GM21447 (cell line): ENCODE measurements at regions not wholly inside any gene's neighbourhood (a gene's known extent, or its start where the extent isn't known, plus 50 kb on each side); places are given as distances from the start of the nearest gene placed in this dataset.

Source experiments
- ATAC-seq: cut with Tn5 transposase; IDR thresholded peaks from one replicate; pipeline ENCODE4 v1.9.1; 2021; ENCODE audit not compliant: unreplicated experiment

DNA sequence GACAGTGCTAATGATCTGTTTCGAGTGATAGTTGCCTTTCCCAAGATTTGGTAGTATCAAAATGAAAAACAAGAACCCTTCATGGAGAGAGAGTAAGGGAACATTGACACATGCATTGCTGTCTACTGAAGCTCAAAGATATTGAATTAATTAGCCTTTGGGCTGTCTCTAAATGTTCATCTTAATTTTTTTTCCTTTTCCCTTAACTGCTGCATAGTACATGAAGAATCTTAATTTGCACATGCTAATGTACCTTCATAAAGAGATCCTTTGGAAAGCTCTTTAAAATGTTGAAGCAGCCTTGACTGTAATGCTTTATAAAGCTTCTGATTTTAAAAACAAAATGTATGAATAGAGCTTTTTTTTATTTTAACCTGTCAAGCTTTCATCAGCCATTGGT is 452.2 kb downstream of the TUSC7 start:
- no peak for ATAC-seq

DNA sequence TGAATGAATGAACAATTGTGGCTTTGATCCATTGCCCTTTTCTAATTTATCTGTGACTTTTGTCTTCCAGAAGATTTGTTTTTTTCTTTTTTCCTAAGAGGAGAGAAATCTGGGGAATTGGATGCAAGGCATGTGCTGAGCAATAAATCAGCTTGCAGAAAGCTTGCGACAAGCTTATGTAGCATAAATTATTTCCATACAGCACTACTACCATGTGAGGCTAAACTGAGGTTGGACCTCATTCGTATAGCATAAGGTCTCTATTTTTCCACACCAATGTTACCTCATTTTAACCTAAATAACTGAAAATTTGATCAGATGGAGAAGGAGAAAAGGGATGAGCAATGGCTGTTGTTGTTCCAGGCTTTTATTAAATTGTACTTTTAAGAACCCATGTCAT is 455.6 kb downstream of the TUSC7 start:
- no peak for ATAC-seq

DNA sequence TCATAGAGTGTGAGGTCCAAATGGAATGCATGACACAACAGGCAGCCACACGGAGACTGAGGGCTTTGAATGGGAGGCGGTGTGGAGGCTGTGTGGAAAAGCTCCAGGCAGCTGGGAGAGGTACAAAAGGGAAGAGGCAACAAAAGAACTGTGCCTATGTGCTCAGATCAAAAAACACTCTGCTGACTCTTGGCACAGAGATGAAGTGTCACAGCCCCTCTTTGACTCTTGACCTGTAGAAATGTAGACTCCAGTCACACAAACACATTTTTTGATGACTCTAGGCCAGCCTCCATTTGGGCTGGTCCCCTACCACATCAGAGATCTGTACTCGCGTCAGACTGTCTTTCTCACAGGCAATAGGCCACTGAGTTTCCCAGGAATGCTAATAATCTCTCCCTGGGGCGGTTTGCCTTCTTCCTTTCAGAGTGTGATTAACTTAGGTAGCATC is 456.0 kb downstream of the TUSC7 start:
- ATAC-seq = no peak

DNA sequence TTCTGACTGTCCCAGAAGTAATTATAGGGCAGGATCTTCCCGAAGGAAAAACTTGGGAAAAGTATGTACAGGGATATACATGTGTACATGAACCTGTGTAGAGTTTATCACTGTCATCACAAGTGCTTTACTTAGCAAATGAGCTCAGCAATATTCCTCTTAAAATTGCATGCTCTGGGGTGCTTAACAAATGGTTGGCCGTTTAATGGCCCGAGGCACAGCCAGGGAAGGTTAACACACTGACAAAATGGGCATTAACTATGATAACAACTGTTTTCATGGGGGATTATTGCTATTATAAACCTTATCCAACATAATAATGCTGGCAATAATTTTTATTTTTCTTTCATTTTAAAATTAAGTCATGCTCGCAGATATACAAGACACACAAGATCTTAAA is 459.3 kb downstream of the TUSC7 start:
- no peak for ATAC-seq

DNA sequence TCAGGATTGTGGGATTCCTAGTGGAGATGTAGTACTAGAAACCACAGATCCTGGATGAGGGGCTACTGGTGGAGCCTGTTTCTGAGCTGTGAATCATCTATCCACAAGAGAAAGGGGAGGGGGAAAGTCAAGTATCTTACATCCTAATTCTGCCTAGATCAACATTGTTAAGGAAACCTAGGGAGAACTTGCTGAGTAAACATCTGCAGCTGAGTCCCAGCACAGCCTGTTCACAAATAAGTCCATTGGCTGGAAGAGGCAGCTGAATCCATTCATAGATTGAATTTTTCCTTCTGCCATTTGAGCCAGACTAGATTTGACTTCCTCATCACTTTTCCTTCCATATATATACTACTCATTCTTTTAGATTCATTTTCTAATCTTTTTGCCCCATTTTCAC is 460.5 kb downstream of the TUSC7 start:
- no peak for ATAC-seq

DNA sequence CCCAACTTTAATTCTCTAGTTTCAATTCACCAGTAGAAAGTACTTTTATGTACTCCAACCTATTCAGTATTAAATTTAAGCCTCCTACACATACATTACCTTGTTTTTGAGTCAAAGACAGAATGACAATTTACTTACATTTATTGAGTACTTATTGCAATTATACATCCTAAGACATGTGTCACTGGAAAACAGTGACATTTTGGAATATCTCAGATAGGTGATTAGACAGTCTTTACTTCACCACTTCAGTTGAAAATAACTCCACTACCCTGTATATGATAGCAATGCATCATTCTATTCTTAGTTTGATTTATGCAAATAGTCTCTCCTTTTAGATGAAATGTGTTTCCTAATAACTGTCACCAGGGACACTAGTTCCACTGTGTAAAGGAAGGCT is 461.5 kb downstream of the TUSC7 start:
- no peak for ATAC-seq

DNA sequence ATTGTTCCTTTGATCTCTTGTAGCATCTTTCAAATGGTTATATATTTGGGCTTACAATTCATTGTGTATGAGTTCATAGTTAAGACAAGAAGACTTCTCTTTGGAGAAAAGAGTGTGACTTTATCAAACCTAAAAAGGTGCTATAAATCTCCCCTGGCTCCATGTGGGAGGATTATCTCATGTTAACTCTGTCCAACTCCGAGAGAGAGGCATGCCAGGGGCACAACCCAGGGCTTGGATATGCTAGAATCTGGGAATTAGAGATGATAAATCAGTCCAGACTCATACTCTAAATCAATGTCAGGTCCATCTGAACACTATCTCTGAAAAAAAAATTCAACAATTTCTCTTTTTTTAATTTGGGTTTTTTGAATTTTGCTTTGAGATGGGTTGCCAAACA is 462.8 kb downstream of the TUSC7 start:
- ATAC-seq = no peak

DNA sequence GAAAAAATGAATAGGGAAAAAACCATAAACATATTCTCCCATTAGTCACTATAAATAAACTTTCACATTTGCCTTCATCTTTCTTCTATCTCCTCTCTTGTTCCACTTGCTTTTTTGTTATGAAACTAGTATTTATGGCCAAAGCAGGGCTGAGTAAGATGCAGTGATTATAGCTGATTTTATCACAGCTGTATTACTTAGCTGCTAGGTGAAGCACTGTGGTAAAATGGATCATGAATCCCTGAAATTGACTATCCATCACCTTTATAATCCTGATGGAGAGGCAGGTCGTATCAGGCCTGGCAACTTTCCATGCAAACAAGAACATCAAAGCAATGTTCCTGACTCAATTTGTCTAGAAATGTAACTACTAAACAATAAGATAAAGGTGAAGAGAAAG is 471.6 kb downstream of the TUSC7 start:
- no peak for ATAC-seq

DNA sequence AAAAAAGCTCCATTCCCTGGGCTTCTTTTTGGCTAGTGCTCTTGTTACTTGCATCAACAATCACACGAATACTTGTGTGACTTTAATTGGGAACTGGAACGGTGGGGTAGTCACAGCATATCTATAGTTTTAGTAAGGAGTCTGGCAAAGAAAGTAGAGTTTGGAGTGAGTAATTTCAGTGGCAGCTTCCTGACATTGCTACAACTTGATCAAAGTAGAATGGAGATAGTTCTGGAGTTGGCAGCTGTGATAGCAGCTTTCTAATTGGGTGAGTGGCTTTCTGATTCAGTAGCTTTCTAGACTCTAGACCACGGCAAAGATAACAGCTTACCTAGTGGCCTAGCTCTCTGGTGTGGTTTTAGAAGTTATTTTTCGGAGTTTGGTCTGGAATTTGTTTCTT is 475.0 kb downstream of the TUSC7 start:
- no peak for ATAC-seq

DNA sequence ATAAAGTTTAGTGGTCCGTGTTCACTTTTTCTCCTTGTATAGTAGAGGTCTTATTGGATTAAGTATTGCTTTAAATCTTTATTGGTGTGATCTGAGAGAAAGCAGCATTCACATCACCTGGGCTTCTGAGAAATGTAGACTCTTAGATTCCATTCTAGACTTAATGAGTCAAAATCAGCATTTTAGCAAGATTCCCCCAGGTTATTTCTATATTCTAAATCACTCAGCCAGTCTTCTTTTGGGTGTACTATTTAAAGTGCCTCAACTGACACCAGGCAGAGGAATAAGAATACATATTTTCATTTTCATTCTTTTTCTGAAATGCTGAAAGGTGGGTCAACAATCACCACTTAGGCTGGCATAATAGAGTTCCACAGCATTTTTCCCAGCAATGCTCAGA is 481.7 kb downstream of the TUSC7 start:
- no peak for ATAC-seq

DNA sequence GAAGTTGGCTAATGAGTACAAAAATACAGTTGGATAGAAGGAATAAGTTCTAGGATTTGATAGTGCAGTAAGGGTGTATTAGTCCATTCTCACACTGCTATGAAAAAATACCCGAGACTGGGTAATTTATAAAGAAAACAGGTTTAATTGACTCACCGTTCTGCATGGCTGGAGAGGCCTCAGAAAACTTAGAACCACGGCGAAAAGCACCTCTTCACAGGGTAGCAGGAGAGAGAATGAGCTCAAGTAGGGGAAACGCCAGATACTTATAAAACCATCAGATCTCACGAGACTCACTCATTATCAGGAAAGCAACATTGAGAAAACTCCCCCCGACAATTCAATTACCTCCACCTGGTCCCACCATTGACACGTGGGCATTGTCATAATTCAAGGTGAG is 483.3 kb downstream of the TUSC7 start:
- no peak for ATAC-seq

DNA sequence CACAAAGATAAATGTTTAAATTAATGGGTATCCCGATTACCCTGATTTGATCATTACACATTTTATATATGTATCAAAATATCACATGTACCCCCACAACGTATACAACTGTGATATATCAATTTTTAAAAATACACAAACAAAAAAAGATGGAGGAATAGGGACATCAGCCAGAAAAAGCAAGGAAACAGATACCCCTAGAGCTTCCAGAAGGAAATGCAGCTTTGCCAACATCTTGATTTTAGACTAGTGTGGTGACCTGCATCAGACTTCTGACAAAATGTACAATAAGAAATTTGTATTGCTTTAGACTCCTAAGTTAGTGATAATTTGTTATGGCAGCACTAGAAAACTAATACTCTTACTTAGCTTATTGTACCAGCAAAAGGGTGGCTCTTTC is 483.8 kb downstream of the TUSC7 start:
- ATAC-seq = no peak

DNA sequence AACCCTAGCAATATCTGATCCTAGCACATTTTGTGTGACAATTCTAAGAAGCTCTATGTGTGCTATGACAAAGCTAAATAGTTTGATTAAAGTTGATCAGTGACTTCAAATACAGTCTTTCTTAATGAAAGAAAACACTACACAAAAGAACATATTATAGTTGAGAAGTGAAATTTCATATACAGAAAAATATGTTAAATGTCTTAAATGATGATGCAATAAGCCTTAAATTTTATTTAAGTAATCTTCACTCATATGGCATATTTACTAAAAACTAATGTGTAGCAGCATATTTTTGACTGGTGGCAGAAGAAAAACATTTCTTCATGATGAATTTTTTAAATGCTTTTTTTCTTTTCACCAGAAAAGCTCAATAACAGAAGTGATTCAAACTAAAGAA is 485.5 kb downstream of the TUSC7 start:
- no peak for ATAC-seq

DNA sequence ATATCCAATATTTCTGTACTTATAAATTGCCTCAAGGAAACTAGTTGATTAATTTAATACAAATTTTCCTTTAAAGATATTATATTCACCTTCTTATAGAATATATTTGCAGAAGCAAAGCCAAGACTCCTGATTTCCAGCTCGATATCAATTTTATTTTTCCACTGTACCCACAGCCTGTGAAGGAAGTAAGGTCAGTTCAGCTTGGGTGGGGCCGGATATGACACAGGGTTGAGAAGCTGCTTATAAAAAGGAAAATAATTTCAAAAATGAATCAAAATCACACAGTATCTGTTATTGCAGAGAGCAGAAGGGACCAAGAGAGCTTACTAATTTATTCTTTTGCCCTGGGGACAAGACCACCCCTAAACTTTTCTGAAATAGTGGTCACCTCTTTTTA is 491.4 kb downstream of the TUSC7 start:
- no peak for ATAC-seq

DNA sequence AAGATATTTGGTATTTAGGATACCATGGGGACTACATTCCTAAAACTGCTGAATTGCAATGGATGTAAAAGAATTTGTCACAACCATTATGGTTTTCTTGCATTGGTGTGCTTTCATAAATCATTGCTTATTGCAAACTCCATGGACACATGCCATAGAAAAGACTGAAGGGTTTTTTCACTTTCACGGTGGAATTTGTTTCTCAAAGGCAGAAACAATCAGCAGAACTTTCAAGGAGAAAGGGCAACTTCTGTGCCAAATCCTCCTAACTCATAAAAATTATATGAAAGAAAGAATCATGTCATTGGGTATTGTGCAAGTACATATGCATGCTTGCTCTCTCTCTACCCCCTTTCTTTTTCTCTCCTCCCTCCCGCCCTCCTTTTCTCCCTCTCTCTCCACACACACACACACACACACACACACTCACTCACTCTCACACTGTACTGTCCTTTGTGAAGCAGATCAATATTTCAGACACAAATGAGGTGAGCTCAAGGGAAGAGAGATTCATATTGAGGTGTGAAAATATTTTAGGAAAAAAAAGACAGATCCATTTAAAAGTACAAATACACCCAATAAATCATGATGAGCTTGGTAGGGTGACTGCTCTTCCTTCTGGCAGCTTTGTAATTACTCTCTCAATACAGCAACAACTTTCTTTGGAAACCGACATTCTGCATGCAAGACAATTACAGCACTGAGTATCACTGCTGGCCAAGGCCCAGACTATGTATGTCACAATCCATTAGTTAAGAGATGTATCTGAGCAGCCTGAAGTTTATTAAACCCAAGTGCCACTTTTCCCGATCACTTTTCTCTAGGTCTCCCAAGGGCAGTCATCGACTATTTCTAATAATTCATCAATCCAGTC is 492.6 kb downstream of the TUSC7 start:
- ATAC-seq = no peak

DNA sequence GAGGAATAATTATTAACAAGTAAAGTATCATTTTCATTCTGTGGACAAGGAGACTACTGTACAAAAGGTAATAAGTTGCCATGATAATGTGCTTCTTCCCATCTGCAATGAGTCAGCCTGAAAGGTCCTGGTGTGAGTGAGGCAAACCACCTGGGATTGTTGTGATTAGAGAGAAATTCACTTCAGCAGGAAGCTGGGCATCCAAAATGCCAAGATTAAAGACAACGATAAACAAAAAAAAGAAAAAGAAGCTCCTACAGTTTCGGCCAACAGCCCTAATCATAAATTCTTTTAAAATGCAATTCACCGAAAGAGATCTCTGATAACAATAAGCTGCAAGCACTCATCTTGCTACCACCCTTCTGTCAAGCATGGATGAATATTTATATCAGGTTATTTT is 507.8 kb downstream of the TUSC7 start:
- ATAC-seq = no peak

DNA sequence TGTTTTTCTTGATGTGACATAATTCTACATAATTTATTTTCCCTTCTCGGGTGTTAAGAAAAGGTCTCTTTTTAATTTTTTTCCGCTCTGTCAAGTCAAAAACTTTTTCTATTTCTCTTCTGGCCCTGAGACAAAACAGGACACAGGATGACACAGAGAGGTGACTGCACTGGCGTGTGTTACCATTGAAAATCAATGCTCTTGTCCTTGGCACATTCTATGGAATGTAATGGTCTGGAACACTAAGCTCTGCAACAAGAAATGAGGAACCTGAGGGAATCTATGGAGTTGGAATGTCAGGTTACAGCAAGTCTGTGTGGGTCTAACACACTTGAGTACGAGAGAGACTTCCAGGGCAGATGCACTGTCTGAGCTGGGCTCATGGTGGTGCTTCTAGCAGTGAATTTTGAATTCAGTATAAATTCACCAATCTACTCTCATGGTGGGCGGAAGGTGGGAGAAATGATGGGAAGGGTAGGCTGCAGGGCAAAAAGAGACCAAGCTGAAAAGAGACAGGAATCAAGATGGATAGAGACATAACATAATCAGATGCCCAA is 508.3 kb downstream of the TUSC7 start:
- ATAC-seq = no peak

DNA sequence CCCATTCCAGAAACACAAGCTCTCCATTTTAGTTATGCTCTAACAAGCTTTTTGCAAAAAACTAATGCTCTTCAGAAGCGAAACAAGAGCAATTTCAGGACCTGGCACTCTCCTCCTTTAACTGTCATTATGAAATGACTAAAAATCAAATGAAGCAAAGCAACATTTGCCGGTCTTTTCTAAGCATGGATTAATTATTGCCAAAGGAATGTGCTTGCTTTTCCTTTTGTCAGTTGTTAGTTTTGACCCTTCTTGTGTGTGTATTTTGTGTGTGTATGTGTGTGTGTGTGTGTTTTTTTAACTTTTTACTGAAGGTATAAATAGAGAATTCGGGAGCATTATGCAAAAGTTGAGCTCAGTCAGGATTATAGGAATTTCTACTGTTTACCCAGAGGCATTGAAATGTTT is 509.1 kb downstream of the TUSC7 start:
- no peak for ATAC-seq

DNA sequence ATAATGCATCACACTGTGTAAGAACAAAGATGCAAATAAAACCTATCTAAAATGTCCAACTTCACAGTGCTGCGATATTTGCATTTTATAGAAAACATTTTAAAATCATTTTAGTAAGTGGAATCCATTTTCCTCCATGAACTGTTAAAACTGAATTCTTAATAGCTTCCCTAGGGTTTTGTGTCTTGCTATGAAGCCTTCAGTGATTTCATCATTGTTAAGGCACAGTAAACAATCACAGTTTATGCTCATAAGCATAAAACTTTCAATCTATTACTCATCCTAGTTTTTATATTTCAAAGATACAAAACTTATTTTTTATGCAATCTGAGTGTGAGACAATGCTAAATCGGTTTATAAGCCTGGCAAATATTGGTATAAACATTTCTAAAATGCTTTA is 509.7 kb downstream of the TUSC7 start:
- ATAC-seq = no peak

DNA sequence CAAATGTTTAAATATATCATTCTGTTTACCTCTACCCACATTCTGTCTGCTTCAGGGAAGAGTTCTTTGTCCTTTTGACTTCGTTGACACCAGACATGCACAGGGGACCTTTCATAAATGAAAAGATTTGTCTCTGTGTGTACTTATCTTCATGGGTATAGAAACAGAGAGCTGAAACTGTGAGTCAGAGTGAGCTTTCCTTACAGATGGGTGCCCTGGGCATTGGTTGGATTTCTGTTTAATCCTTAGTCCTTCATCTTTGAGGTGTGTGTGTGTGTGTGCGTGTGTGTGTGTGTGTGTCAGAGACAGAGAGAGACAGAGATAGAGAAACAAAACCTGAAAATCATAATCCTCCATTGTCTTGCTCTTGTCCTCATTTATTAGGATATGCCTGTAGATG is 517.4 kb downstream of the TUSC7 start:
- ATAC-seq = no peak

DNA sequence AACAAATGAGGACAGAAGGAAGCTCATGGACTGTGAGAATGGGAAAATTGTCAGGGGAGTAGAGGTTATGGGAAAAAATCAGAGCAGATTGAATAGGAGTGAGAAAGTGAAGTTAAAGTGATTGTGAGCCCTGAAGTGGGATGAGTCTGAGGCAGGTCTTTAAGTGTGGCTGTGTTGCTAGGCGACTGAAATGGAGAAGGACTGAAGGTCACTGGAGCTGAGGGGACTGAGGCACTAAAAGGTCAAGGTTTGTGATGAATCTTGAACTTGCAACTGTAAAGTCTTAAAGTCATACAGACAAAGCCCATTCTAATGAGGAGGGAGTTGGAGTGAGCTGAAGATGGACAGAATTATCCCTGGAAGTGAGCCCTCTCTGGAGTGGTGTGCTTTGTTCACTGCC is 518.9 kb downstream of the TUSC7 start:
- ATAC-seq = no peak

DNA sequence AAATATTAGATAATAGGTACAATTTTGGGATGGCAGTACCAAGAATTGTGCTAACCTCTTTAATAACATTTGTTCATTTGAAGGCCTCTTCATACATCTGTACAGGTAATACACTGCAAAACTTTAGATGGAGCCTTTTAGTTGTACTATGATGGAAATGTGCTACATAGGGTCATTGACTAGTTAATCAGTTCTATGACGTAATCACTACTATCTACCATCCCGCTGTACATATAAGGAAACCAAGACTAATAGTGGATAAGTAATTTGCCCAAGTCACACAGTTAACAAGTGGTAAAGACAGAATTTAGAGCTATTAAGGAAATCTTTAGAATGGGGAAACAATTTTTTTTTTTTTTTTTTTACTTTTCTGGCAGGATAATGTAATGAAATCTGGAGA is 521.3 kb downstream of the TUSC7 start:
- ATAC-seq = no peak

DNA sequence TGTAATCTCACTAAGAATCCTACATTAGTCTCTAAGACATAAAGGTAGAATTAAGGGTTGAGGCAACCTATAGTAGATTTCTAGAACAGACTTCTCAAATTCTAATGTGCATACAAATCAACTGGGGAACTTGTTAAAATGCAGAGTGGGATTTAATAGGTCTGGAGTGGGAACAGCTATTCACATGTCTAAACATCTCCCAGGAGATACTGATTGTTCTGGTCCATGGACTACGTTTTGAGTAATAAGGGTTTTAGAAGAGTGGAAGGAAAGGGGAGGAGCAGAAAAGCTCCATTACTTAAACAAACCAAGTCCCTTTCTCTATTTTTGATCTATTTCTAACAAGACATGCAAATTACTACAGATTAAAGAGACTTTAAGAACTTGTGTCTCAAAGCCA is 524.8 kb downstream of the TUSC7 start:
- no peak for ATAC-seq
